ENCODE measurements at regions not wholly inside any gene's neighbourhood (a gene's known extent, or its start where the extent isn't known, plus 50 kb on each side); places are given as distances from the start of the nearest gene placed in this dataset.

- TF ChIP-seq CTCF (IDR thresholded peaks at IDR 0.05; ENCODE audit: control extremely low read depth, extremely low read depth, low read depth, missing control alignments): no peak
- DNase-seq (ENCODE audit: extremely low spot score): no peak
- CTCF ChIA-PET: interaction anchor here (1.5 kb wide), 1 partner anchor 12 kb away, joined by 3 read pairs; no protein-coding TSS in a partner anchor
- POLR2A ChIA-PET: no interaction called here
These were observed 437.0 kb downstream of the TUSC7 start for GRCh38 chr3:117146571-117146970.

GRCh38 chr3:117149584-117149983, 440.0 kb downstream of the TUSC7 start:
- CTCF ChIA-PET: interaction anchor here (1.7 kb wide), 1 partner anchor 14 kb away, joined by 4 read pairs; no protein-coding TSS in a partner anchor
- DNase-seq (ENCODE audit: extremely low spot score): no peak
- POLR2A ChIA-PET: no interaction called here
- no peak for TF ChIP-seq CTCF (IDR thresholded peaks at IDR 0.05; ENCODE audit: control extremely low read depth, extremely low read depth, low read depth, missing control alignments)

- ChIA-PET POLR2A (no interaction called here), CTCF (no interaction called here)
- DNase-seq (ENCODE audit: extremely low spot score): no peak
- no peak for TF ChIP-seq CTCF (IDR thresholded peaks at IDR 0.05; ENCODE audit: control extremely low read depth, extremely low read depth, low read depth, missing control alignments)
These were observed 441.0 kb downstream of the TUSC7 start for GRCh38 chr3:117150628-117151027.

- TF ChIP-seq CTCF (IDR thresholded peaks at IDR 0.05; ENCODE audit: control extremely low read depth, extremely low read depth, low read depth, missing control alignments): no peak
- ChIA-PET CTCF (interaction anchor here (0.6 kb wide), 1 partner anchor 317 kb away, joined by 3 read pairs; no protein-coding TSS in a partner anchor), POLR2A (no interaction called here)
- DNase-seq (ENCODE audit: extremely low spot score): no peak
These were observed 450.6 kb downstream of the TUSC7 start for GRCh38 chr3:117160176-117160575.

- ChIA-PET CTCF (interaction anchor here (1.7 kb wide), 1 partner anchor 9 kb away, joined by 6 read pairs; no protein-coding TSS in a partner anchor), POLR2A (no interaction called here)
- no peak for TF ChIP-seq CTCF (IDR thresholded peaks at IDR 0.05; ENCODE audit: control extremely low read depth, extremely low read depth, low read depth, missing control alignments)
- no peak for DNase-seq (ENCODE audit: extremely low spot score)
These were observed 452.2 kb downstream of the TUSC7 start for GRCh38 chr3:117161816-117162215.

GRCh38 chr3:117165176-117165575, 455.6 kb downstream of the TUSC7 start:
- CTCF ChIA-PET: interaction anchor here (1.3 to 1.4 kb wide), 2 partner anchors 12 kb away, joined by 3 read pairs; no protein-coding TSS in a partner anchor
- POLR2A ChIA-PET: no interaction called here
- TF ChIP-seq CTCF (IDR thresholded peaks at IDR 0.05; ENCODE audit: control extremely low read depth, extremely low read depth, low read depth, missing control alignments): no peak
- no peak for DNase-seq (ENCODE audit: extremely low spot score)
